NCI-H446 treated with DMSO at 0.1 percent for 48 hours (cell line): ENCODE measurements at regions not wholly inside any gene's neighbourhood (a gene's known extent, or its start where the extent isn't known, plus 50 kb on each side); places are given as distances from the start of the nearest gene placed in this dataset.
A peak's percentile ranks its signal among the peaks of the same experiment; 100 is the strongest.

Experiments used
- DNase-seq: peaks from one replicate; lab custom pipeline; 2025; lab: John Stamatoyannopoulos, UW

DNA sequence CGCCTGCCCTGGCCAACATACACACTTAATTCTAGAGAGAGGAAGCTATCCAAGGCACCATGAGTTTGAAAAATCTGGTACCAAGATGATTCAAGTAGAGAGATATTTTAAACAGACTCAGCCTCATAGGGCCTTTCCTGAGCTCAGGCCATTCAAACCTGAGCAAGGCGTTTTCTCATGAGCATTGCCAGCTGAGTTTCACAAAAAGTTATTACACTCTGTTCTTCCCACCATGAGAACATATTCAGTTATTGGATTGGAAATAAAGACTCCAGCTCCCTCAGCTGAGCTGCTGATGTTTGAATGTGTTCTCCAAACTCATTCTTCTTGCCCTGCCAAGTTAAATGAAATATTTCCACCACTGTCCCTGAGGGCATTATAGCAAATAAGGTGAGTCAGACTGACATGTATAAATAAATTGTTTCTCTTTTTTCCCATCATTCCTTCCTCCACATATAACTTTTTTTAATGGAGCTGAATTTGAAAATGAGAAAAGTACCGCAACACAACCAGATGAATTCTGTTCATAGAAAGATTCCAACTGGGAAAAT, 429.6 kb downstream of the RAB28 start:
- DNase-seq = no peak

DNA sequence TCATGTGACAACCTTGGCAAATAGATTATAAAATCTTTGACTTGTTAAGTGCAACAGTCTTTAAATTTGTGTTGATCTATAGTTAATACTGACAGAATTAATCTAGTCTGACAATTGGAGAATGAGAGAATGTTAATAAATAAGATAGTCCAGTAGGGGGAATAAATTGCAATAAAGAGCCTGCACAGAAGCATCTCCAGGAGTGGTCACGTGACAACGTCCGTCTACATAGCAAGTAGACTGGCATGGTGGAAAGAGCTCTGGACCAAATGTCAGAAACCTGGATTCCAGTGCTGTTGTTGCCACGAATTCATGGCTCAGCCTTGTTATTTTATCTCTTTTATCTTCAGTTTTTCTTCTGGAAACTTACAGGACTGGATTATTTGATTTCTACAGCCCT, 436.5 kb downstream of the RAB28 start:
- DNase-seq = no peak

DNA sequence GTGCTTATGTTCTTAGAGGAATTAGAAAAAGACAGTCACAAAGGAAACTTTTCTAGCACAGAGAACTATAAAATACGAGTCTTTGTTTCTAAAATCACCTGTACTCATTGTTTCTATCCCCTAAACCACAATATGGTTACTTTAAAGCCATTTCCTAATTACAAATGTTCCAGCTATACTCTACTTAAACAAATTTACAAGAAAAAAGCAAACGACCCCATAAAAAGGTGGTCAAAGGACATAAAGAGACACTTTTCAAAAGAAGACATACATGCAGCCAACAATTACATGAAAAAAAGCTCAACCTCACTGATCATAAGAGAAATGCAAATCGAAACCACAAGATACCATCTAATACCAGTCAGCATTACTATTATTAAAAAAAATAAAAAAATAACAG, 447.3 kb downstream of the RAB28 start:
- DNase-seq = no peak

DNA sequence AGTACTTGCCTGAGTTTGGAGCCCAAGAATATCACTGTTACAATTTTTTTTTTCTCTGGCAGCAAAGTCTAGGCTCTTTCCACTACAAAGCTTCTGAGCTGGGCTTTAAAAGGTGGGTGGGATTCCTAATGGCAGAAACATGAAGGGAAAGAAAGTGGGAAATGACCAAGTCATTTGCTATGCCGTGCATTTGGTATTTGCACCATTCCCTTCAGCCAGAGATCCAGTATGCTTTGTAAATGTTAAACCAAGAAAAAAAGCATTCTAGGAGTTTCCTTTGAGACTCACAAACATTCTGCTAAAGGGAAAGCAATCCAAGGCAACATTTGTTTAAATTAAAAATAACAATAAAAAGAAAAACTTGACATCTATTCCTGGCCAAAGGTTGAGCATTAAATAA, 451.2 kb downstream of the RAB28 start:
- no peak for DNase-seq

DNA sequence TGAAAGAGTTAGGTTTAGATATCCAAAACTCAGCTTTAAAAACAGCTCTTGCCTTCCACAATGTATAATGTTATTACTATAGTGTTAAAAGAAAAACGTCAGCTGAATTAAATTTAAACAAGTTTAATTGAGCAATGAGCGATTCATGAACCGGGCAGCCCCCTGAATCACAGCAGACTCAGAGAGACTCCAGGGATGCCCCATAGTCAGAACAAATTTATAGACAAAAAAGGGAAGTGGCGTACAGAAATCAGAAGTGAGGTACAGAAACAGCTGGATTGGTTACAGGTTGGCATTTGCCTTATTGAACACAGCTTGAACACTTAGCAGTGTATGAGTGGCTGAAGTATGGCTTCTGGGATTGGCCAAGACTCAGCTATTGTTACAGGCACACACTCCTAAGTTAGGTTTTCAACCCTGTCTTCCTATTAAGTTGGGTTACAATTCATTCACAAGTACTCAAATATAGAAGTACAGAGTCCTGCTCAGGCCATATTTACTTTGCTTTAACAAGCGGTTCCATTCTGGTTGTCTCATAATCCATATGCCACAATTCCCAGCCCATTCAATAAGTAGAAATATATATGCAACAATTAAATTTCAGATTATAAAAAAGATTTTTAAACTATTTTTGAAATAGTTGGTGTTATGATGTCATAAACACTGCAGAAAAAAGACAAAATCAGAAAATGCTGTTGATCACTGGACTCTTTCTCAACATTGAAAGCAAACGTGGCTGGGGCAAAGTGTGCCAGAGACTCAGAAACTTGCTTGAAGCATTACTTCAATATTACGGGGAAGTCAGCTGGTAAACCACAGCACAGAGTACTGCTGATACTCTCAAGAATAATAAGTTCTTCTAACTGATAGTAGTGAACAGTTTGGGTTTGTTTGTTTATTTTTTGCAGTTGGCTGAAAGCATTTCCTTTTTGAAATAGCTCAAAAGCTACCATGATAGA, 459.7 kb downstream of the RAB28 start:
- DNase-seq = no peak

DNA sequence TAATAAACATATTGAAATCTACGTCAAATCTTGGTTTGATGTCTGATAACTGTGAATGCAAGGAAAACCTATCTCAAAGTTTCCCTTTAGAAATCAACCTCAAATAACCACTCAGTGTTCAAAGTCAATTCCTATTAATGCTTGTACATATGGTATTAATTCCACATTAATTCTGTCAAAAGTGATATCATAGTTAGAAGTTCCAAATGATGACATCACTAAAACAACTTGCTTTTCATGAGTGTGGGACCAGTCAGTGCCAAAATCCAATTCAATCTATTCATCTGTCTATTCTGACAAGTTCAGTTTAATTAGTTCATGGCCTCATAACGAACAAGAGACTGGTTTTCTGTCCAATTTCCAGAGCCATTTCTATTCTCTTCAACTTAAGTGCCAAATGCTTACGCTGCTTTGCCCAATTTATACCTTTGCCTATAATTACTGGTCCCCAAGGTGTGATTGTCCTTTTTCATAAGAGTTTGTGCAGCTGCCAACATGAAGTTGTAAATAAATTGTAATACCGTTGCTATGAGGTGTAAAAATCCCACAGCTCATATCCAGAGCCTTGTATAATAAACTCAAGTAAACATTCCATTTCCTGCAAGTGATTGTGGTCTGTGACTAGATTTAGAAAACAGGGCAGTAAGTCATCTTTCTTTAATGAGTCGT, 476.2 kb downstream of the RAB28 start:
- peak; percentile 64 for DNase-seq

DNA sequence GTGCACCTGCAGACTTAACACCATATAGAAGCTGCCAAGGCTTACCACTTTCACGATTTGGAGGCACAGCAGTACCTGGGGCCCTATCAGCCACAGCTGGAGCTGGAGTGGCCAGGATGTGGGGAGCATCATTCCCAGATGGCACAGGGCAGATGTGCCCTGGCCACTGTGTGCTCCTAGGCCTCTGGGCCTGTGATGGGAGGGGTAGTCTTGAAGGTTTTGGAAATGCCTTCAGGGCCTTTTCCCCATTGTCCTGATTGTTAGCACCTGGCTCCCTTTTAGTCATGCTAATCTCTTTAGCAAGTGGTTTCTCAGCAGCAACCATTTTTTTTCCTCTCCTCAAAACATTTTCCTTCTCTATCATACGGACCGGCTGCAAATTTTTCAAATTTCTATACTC, 490.2 kb downstream of the RAB28 start:
- DNase-seq = no peak

DNA sequence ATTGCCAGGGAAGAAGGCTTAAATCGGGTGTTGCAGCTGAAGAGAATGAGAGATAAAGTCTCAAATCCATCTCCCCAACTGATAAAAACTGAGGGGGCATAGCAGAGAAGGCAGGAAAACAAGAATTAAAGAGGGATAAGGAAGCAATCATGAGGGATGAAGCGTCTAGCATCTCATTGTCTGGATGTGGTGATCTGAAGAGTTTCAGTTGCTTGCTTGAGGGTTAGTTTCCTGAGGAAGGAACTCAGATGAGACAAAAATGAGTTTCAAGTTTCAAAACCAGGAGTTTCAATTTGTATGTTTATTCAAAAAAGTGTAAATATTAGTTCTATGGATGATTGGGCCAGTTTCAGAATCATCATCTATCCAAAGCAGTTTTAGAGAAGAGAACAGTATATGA, 496.9 kb downstream of the RAB28 start:
- no peak for DNase-seq

DNA sequence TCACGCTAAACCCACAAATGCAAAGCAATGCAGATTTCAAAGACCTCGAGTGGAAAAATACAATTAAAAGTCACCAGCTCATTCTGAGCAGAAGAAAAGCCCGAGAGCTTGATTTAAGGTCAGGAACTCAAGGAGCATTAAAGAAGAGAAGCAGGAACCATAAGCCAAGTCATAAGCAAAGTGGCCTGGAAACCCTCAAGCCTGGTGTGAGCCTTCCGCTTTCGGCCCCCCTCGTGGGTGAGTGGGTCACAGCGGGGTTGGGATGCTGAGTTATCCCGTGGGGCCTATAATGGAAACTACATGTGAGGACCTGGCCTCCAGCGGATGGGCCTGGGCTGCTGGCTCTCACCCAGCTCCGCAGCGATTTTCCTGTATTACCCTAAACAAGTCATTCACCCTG, 504.3 kb downstream of the RAB28 start:
- DNase-seq = no peak

DNA sequence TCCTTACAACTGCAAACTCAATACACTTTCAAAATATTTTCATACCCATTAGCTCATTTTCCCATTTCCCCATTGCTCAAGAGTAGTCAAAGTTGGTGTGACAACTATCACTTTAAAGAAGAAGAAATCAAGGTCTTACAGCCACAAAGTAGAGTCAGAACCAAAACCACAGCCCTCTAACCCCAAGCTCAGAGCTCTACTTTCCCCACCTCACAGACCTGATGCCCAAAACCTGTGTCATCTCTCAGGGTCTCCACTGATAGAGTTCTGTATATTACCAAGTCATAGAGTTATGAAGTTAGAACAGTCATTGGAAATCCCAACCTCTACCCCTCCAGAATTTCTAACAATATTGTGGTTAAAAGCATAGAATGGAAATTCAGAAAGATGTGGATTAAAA, 505.8 kb downstream of the RAB28 start:
- DNase-seq = no peak

DNA sequence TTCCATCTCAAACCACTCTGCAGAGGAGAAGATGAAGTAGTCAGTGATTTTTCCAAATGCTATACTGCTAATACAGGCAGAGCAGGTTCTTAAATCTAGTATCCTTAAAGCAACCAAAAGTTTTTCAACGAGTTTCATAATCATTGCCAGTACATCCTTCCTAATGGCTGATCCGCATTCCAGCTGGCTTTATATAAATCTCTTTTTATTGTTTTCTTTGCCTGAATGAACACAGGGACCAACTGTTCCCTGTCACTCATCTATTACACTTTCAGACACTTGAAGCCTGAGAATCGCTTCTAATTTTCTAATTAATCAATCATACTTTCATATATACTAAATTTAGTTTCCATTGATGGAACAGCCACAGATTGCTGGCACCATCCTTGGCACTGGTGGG, 508.6 kb downstream of the RAB28 start:
- DNase-seq = no peak

DNA sequence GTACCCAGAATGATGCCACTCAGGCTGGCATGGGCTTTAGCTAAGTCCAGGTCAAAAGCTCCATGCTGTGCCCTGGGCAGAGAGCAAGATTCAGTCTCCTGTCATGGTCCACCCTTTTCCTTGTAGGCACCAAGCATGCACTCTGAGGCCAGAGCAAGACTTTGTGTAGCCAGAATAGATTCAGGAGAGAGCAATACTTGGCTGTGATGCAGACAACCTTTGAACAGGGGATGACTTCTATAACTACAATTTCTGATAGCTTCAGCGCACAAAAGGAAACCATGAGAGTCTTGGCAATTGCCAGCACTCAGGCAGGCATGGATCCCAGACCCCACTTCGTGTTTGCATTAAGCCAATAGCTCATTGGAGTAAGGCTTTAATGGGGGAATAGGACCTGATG, 510.6 kb downstream of the RAB28 start:
- DNase-seq = peak; percentile 65

DNA sequence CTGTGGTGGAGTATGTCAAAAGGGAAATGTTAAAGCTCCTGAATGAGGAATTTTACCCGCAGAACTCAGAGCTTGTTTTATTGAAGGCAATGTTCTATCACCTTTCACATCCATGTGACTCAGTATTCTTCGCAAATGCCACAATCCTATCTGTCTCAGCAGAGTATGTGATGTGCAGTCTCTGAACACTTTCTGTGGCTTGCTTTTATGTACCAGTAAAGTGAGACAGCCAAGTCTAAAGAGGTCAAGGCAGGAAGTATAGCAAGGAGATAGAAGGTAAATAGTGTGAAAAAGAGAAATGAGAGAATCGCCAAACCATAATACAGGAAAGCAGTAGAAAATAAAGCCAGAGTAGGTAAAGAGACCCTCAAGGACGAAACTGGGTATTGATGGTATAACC, 515.8 kb downstream of the RAB28 start:
- no peak for DNase-seq

DNA sequence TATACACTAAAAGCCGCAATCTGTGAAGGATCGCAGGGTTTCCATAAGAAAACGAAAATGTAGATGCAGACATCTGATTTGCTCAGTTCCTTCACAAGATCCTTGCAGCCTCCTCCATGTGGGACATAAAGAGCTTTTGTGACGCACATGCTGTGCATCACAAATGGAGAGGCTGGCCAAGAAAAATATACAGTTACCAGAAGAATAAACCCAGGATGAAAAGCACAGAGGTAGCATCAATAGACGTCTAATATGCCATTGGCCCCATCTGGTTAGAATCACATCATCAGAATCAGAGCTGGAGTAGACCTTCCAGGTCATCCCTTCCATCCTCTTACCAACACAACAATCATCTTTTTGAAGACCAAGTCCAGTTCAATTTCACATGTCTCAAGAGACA, 517.4 kb downstream of the RAB28 start:
- no peak for DNase-seq

DNA sequence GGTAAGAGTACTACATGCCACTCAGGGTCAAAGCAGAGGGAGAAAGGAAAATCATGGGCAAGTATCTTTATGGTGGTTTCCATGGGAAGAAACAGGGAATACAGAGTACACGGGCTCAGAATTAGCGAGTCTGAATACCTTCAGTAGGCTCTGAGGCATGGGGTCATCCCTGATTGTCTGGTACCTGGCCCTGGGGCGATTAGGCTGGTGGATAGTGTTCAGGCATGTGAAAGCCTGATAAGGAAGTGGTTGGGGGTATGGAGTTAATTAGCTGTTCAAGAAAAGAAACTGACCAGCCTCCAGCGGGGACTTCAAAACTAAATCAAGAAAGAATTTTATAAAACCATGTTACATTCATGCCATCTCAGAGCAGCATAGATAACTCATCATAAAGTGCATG, 518.8 kb downstream of the RAB28 start:
- no peak for DNase-seq

DNA sequence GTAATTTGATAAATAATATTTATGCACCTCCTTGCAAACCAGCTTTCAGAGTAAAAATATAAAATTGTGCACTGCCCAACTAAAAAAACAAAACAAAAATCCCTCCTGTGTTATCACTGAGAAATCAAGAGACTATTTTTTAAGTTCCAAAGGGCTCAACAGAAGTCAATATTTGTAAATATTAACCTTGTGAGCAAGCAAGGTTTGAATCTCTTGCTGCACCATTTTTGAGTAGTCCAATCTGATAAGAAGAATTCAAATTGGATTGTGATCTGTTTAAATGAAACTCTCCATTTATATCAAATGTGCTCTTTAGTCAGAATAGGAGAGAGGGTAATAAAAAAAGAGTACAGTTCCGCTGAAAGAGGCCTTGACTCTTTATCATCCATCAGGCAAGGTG, 520.2 kb downstream of the RAB28 start:
- DNase-seq = no peak

DNA sequence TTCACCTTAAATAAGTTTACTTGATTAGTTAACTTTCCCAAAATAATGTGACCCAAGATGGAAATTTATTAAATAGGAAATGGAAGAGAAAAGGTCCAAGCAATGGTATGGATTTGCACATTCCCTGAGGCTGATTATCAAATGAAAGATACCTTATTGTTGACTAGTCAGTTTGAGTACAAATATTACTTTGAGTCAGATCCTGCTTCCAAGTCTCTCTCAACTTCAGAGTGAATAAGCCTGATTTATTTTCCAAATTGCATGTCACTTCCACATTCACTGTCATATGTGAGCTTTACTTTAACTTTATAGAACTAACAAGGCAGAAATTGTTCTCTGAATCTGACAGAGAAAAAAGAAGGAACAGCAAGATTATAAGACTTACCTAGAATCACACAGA, 520.8 kb downstream of the RAB28 start:
- DNase-seq = no peak

DNA sequence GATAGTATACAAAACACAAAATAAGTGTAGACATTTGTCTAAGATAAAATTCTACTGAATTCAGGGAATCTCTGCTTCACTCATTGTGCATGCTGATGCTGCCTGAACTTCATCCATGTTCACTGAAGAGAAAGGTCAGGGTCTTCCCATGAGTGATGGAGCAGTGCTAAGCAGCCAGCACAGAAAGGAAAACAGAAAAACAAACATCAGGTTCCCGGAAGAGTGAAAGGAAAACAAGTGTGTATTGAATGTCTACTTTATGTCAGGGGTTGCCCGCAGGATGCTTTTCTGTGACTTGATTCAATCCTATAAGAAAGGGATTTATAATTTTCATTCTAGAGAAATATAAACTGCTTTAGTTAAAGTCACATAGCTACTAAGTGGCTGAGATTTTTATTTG, 522.4 kb downstream of the RAB28 start:
- no peak for DNase-seq

DNA sequence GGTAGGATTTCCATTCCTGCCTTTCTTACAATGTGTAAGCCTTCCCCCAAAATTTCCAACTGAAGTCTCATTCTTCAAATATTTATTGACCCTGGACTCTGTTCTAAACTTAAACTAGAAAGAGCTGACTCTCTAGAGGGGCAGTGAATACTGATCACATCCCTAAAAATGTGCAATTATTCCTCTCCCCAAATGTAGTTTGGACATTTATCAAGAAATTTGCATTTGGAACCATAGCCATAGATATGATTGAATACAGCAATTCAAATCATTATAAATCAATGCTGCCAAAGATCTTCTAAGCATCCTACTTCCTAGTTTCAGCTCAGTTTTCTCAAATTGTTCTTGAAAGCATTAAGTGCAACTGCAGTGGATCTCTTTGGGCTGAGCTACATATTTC, 525.7 kb downstream of the RAB28 start:
- no peak for DNase-seq

DNA sequence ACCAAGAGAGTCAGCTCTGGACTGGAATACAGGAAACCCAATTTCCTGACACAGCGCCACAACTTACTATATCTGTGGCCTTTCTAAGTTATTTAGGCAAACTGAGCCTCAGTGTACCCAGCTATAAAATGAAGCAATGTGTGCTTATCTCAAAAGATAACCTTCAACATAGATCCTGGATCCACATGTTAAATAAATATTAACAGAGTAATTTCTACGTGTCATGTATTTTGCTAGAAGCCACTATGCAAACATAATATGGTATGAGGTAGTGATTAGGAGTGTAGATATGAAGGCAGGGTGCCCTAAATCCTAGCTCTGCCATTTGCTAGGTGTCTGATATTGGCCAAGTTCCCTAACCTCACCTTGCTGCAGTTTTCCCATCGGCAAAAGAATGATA, 527.0 kb downstream of the RAB28 start:
- no peak for DNase-seq

DNA sequence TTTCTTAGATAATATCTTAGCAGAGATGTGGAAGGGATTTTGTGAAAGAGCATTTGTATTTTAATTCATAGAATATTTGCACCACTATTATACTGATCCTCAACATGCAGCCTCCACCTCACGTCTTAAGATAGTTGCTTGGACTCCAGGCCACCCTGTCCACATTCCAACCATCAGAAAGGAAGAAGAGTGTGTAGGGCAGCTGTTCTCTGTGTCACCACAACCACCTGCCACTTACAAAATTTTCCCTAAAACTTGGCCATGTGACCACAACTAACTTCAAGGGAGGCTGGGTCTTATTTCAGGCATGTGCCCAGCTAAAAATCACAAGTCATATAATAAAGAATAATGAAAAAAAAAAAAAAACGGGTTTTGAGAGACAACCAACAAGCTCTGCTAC, 528.1 kb downstream of the RAB28 start:
- DNase-seq = no peak

DNA sequence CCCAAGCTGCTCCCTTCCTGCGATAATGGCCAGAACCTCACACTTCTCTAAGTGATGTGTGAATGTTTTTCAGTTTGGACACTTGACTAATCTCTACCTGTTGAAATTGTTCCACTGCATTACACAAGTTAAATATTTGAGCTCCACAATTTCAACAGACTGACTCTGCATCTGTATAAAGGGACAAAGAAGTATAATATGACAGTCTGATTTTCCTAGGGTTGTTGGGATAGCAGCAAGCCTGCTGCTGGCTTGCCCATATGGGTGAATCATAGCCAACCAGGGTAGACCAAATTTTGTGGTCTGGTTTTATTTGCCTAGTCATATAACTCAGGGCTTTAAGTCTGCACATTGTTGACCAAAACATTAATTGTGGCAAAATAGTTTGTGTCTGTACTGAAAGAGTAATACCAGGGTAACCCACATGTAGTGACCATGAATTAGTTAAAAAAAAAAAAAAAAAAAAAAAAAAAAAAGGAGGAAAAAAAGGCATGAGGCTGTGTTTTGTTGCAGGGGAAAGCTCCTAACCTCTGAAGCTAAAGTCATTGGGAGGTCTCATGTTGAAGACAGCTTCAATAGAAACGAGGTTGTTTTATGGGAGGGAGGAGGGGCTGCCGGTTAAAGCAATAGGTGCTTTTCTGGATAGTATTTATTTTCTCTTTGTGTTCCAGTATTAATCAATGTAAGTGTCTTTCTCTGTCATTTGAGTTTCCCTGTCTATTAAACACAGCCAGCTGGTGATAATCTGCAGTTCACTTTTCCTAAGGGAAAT, 534.2 kb downstream of the RAB28 start:
- no peak for DNase-seq

DNA sequence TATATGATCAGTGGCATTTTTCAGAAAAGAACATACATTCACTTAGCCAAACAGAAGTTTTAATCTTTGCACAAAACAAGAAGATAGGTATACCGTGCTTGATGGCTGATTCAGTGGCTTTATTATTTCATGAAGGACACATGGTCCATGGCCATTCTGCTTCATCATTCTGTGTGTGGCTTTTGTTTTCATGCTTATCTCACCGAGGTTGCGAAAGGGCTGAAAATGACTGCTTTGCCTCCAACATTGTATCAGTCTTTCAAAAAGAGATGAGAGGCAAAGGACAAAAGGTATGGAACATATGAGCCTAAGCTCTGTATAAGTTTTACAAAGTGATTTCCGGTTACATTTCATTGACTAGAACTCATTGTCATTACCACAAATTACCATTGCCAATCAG, 541.1 kb downstream of the RAB28 start:
- DNase-seq = no peak
